Kidney capillary endothelial cell (primary cell): ENCODE measurements at regions not wholly inside any gene's neighbourhood (a gene's known extent, or its start where the extent isn't known, plus 50 kb on each side); places are given as distances from the start of the nearest gene placed in this dataset.

ENCODE experiments used
- DNase-seq: peaks from one replicate; pipeline ENCODE4 v3.0.0-alpha.2; 2018; ENCODE audit warnings: low spot score

DNA sequence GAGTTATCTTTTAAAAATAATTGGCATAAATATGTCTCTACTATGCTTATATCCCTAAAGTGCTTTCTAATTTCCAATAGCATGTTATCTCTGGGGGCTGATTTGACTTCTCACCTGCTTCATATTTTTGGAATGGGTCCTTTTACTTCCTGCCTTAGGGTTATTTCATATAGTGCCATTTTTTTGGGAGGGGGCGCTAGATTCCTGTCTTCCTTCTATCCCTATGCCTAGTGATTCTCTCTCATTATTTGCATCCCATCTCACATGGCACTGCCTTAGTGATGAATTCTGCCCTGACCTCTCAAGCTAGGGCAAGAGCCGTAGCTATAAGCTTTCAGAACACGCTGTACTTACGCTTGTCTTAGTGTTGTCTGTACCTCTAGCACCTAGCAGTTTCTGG is 150.3 kb upstream of the SLITRK3 start:
- DNase-seq: no peak

DNA sequence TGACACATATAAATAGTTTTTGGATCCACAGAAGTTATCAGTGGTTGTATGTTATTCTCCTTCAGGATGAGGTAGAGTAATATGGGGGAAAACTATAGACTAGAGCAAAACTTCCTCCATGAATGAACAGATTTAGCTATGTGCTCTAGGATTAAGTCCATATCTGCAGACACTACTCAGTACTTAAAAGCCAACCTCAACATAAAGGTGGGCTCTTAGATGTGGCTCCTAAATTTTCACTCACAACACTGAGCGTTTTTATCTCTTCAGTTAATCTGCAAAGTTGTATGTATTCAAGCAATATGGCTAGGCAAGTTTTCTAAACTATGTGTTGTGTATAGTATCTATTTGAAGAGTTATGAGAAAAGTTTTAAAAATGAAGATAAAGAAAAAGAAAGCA is 147.0 kb upstream of the SLITRK3 start:
- DNase-seq: no peak

DNA sequence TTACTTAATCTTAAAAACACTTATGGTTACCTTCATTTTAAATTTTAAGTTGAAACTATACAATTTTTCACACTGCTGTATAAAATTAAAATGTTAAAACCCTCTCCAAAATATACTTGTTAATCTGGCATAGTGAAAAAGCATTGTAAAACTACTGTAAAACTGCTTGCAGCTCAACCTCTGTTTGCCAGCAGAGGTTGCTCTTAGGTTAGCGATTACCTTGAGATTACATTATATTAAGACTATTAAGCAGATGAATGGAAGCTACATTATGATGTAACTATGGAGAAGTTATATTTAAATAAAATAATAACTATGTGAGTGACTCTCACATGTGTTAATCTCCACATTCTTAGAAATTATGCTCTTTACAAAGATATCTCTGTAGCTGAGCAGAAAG is 143.6 kb upstream of the SLITRK3 start:
- DNase-seq: no peak

DNA sequence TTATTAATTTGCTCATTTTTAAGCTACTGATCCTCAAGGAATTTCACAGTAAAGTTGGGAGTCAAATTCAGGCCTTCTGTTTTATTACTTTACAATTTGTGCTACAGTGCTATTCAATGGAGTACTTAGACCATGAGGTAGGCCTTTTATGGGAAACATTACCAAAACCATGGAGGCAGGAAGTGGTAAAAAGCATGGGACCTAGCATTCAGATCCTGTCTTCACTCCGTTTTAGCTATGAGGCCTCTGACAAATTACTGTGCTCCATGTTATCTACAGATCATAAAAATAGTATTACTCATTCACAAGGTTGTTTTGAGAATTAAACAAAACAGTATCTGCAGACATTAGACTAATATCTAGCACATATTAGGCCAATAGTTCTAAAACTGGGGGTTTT is 140.6 kb upstream of the SLITRK3 start:
- DNase-seq: no peak
